AG09309 (cell line): ENCODE measurements at regions not wholly inside any gene's neighbourhood (a gene's known extent, or its start where the extent isn't known, plus 50 kb on each side); places are given as distances from the start of the nearest gene placed in this dataset.

Experiments
- DNase-seq: peaks from one replicate; pipeline ENCODE4 v3.0.0-alpha.2; 2010; ENCODE audit warnings: low read depth
- H3K4me3 ChIP-seq: 2 replicates; pipeline ENCODE4 v1.5.1; 2011; ENCODE audit warnings: mild to moderate bottlenecking, low read depth, low read length, moderate library complexity; ENCODE audit not compliant: control insufficient read depth
- CTCF ChIP-seq: IDR thresholded peaks from 2 replicates; pipeline ENCODE4 v1.5.1; 2011; ENCODE audit warnings: mild to moderate bottlenecking, low read depth, low read length, inconsistent platforms; ENCODE audit not compliant: insufficient read depth, control insufficient read depth; ENCODE audit errors: missing control alignments

GRCh38 chr5:68777135-68777534, 316.7 kb upstream of the SLC30A5 start:
- no peak for TF ChIP-seq CTCF
- H3K4me3 ChIP-seq = no peak overlapping the region
- DNase-seq = no peak

- no peak overlapping the region for H3K4me3 ChIP-seq
- DNase-seq = no peak
- no peak for TF ChIP-seq CTCF
Measured at GRCh38 chr5:68778484-68778883, 315.3 kb upstream of the SLC30A5 start.

GRCh38 chr5:68780299-68780955, 313.4 kb upstream of the SLC30A5 start:
- no peak overlapping the region for H3K4me3 ChIP-seq
- no peak for TF ChIP-seq CTCF
- DNase-seq = peak; percentile 13

- DNase-seq = no peak
- no peak for TF ChIP-seq CTCF
- no peak overlapping the region for H3K4me3 ChIP-seq
Measured at GRCh38 chr5:68793074-68793473, 300.7 kb upstream of the SLC30A5 start.

- no peak overlapping the region for H3K4me3 ChIP-seq
- DNase-seq = no peak
- no peak for TF ChIP-seq CTCF
Measured at GRCh38 chr5:68793993-68794392, 299.8 kb upstream of the SLC30A5 start.

GRCh38 chr5:68795190-68795589, 298.6 kb upstream of the SLC30A5 start:
- DNase-seq = no peak
- no peak overlapping the region for H3K4me3 ChIP-seq
- TF ChIP-seq CTCF = no peak
